GM12891 (cell line): ENCODE measurements at regions not wholly inside any gene's neighbourhood (a gene's known extent, or its start where the extent isn't known, plus 50 kb on each side); places are given as distances from the start of the nearest gene placed in this dataset.

Experiments used
- POLR2A ChIP-seq: IDR thresholded peaks from 2 replicates; pipeline ENCODE4 v1.6.1; 2011; ENCODE audit warnings: low read depth, low read length, control low read depth
- POLR2AphosphoS5 ChIP-seq: IDR thresholded peaks from 2 replicates; pipeline ENCODE4 v1.6.1; 2011; ENCODE audit warnings: low read depth, low read length, control low read depth
- TAF1 ChIP-seq: IDR thresholded peaks from 2 replicates; pipeline ENCODE4 v1.6.1; 2011; ENCODE audit warnings: low read depth, low read length, control low read depth

DNA sequence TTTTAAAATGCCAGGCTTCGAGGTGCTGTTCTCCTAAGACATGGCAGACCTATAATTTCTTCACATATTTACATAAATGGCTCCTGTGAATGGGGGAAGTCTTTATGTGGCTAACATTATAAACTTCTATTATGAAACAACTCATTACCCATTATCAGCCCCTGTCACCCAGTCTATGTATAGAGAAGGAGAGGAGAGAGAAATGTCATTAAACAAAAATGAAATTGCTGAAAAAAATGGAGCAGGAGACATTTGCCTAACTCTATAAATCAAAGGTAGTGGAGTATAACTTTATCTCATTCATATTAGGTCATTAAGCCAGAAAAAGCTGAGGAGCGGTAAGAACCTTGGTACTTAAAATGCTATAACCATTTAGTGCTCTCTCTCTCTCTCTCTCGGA is 71.9 kb upstream of the KRR1 start:
- TF ChIP-seq POLR2AphosphoS5 (no peak), TAF1 (no peak), POLR2A (no peak)
